SK-N-SH (cell line): ENCODE measurements at regions not wholly inside any gene's neighbourhood (a gene's known extent, or its start where the extent isn't known, plus 50 kb on each side); places are given as distances from the start of the nearest gene placed in this dataset.
A peak's percentile ranks its signal among the peaks of the same experiment; 100 is the strongest.

ENCODE experiments used
- CTCF ChIA-PET: fragments of 300-600, 350-600 bp; formaldehyde crosslinking; extraction: SDS; loops from one replicate; lab custom pipeline; 2021; lab: Yijun Ruan, JAX
- POLR2A ChIA-PET: fragments of 350-600 bp; sonication (Branson Sonifier 250); formaldehyde crosslinking; extraction: SDS; loops from one replicate; lab custom pipeline; 2020; ENCODE audit warnings: antibody characterized with exemption, inconsistent platforms; lab: Yijun Ruan, JAX
- DNase-seq: peaks from one replicate; pipeline ENCODE4 v3.0.0; 2012
- H2AFZ ChIP-seq: fragments of 200-600 bp; sonication (generic); 2 replicates; pipeline ENCODE4 v1.8.1; 2016; ENCODE audit warnings: antibody characterized with exemption, mild to moderate bottlenecking, low read depth
- H3F3A ChIP-seq: fragments of 200-600 bp; sonication (generic); replicated peaks from 2 replicates; pipeline ENCODE3; 2016; ENCODE audit warnings: antibody characterized with exemption, mild to moderate bottlenecking; ENCODE audit not compliant: insufficient read depth
- H3K27ac ChIP-seq, 2 experiments: fragments of 200-500 bp in 1 of 2; fragments of 200-600 bp in 1 of 2; sonication (Bioruptor generic) in 1 of 2; sonication (generic), shearing (Covaris generic) in 1 of 2; 2 replicates each; pipeline versions ENCODE4 v1.5.1 to v1.6.1; 2014 to 2016; ENCODE audit warnings: low read depth in 2 of 2, inconsistent platforms in 1 of 2, low read length in 1 of 2, mild to moderate bottlenecking in 1 of 2, mixed read lengths in 1 of 2
- H3K27me3 ChIP-seq: fragments of 200-600 bp; sonication (generic), shearing (Covaris generic); 2 replicates; pipeline ENCODE4 v1.6.1; 2016; ENCODE audit warnings: mixed run types; ENCODE audit not compliant: insufficient read depth
- H3K36me3 ChIP-seq, 2 experiments: fragments of 200-500 bp in 1 of 2; fragments of 200-600 bp in 1 of 2; sonication (Bioruptor generic) in 1 of 2; sonication (generic) in 1 of 2; replicated peaks in 1 of 2; 2 replicates each; pipeline versions ENCODE3 to v1.5.1; 2014 to 2016; ENCODE audit warnings: low read length in 1 of 2, mild to moderate bottlenecking in 1 of 2; ENCODE audit not compliant: insufficient read depth in 2 of 2, control insufficient read depth in 1 of 2
- H3K4me1 ChIP-seq, 2 experiments: fragments of 200-500 bp in 1 of 2; fragments of 200-600 bp in 1 of 2; sonication (Bioruptor generic) in 1 of 2; sonication (generic), shearing (Covaris generic) in 1 of 2; 2 replicates each; pipeline versions ENCODE4 v1.5.1 to v1.6.1; 2014 to 2016; ENCODE audit warnings: low read depth in 1 of 2, low read length in 1 of 2, mixed run types in 1 of 2; ENCODE audit not compliant: insufficient read depth in 2 of 2, control insufficient read depth in 1 of 2
- H3K4me2 ChIP-seq: fragments of 200-600 bp; sonication (generic), shearing (Covaris generic); 2 replicates; pipeline ENCODE4 v1.6.1; 2017; ENCODE audit warnings: mixed run types
- H3K4me3 ChIP-seq, 2 experiments: fragments of 200-500 bp in 1 of 2; fragments of 200-600 bp in 1 of 2; sonication (Bioruptor generic) in 1 of 2; sonication (generic), shearing (Covaris generic) in 1 of 2; 2 replicates each; pipeline versions ENCODE4 v1.5.1 to v1.8.1; 2014 to 2016; ENCODE audit warnings: low read depth in 2 of 2, inconsistent platforms in 1 of 2, low read length in 1 of 2, mild to moderate bottlenecking in 1 of 2, mixed read lengths in 1 of 2, moderate library complexity in 1 of 2
- H3K79me2 ChIP-seq: fragments of 200-600 bp; sonication (generic); 2 replicates; pipeline ENCODE4 v1.8.1; 2017; ENCODE audit warnings: mild to moderate bottlenecking; ENCODE audit not compliant: insufficient read depth
- H3K9ac ChIP-seq: fragments of 200-600 bp; sonication (generic); 2 replicates; pipeline ENCODE4 v1.6.1; 2017; ENCODE audit warnings: mixed run types
- H3K9me2 ChIP-seq: fragments of 200-600 bp; sonication (generic); 2 replicates; pipeline ENCODE4 v1.6.1; 2017; ENCODE audit warnings: mixed run types
- H3K9me3 ChIP-seq: fragments of 200-600 bp; sonication (generic); 2 replicates; pipeline ENCODE4 v1.6.1; 2017; ENCODE audit warnings: mixed run types, mild to moderate bottlenecking, moderate library complexity
- H4K20me1 ChIP-seq: fragments of 200-600 bp; sonication (generic); 2 replicates; pipeline ENCODE4 v1.6.1; 2017; ENCODE audit warnings: mild to moderate bottlenecking, mixed run types; ENCODE audit not compliant: insufficient read depth
- CHD2 ChIP-seq: fragments of 150-350 bp; IDR thresholded peaks from 2 replicates; pipeline ENCODE4 v1.6.1; 2018; ENCODE audit warnings: low read length; ENCODE audit not compliant: partially characterized antibody
- EP300 ChIP-seq, 2 experiments: IDR thresholded peaks; 2 replicates each; pipeline versions ENCODE4 v1.4.0 to v1.6.1; 2012; ENCODE audit warnings: borderline replicate concordance in 1 of 2, low read depth in 1 of 2, low read length in 1 of 2
- FOXJ3 ChIP-seq: sonication (generic); formaldehyde crosslinking; IDR thresholded peaks from 2 replicates; pipeline ENCODE4 v1.5.1; 2020; ENCODE audit warnings: mild to moderate bottlenecking, missing genetic modification reagents
- GABPA ChIP-seq: IDR thresholded peaks from 2 replicates; pipeline ENCODE4 v1.4.0; 2012; ENCODE audit warnings: low read depth, mild to moderate bottlenecking
- JUND ChIP-seq: IDR thresholded peaks from 2 replicates; pipeline ENCODE4 v1.4.0; 2012
- NFIC ChIP-seq: IDR thresholded peaks from 2 replicates; pipeline ENCODE4 v1.4.0; 2012; ENCODE audit warnings: borderline replicate concordance
- POLR2AphosphoS5 ChIP-seq: IDR thresholded peaks from 2 replicates; pipeline ENCODE4 v1.6.1; 2012; ENCODE audit warnings: low read depth, low read length
- RCOR1 ChIP-seq: fragments of 150-350 bp; IDR thresholded peaks from 2 replicates; pipeline ENCODE4 v1.6.1; 2017; ENCODE audit warnings: antibody characterized with exemption, low read length
- RFX5 ChIP-seq: IDR thresholded peaks from 2 replicates; pipeline ENCODE4 v1.6.1; 2012; ENCODE audit warnings: mild to moderate bottlenecking, improper control_type of control experiment, low read length
- SIN3A ChIP-seq: IDR thresholded peaks from 2 replicates; pipeline ENCODE4 v1.6.1; 2012; ENCODE audit warnings: low read depth, mild to moderate bottlenecking, low read length, moderate library complexity, borderline replicate concordance
- TAF1 ChIP-seq: IDR thresholded peaks from 2 replicates; pipeline ENCODE4 v1.6.1; 2012; ENCODE audit warnings: low read depth, mild to moderate bottlenecking, low read length, moderate library complexity, borderline replicate concordance
- TCF12 ChIP-seq: IDR thresholded peaks from 2 replicates; pipeline ENCODE4 v1.4.0; 2012
- WGBS: methylation state at CpG from one replicate; pipeline ENCODE4 v1.1.6; 2017; ENCODE audit warnings: low lambda C conversion rate; 5-methylcytosine and 5-hydroxymethylcytosine counted together
- TF ChIP-seq, protein P1 (sequence below): fragments of 150-350 bp; IDR thresholded peaks from 2 replicates; pipeline ENCODE4 v1.6.1; 2016; ENCODE audit warnings: mild to moderate bottlenecking, low read depth, low read length
- TF ChIP-seq, protein P2 (sequence below): IDR thresholded peaks from 2 replicates; pipeline ENCODE4 v1.4.0; 2012; ENCODE audit warnings: low read depth, borderline replicate concordance
- TF ChIP-seq, protein P3 (sequence below): IDR thresholded peaks from 2 replicates; pipeline ENCODE4 v1.6.1; 2012; ENCODE audit warnings: mild to moderate bottlenecking, low read depth, low read length, moderate library complexity

DNA sequence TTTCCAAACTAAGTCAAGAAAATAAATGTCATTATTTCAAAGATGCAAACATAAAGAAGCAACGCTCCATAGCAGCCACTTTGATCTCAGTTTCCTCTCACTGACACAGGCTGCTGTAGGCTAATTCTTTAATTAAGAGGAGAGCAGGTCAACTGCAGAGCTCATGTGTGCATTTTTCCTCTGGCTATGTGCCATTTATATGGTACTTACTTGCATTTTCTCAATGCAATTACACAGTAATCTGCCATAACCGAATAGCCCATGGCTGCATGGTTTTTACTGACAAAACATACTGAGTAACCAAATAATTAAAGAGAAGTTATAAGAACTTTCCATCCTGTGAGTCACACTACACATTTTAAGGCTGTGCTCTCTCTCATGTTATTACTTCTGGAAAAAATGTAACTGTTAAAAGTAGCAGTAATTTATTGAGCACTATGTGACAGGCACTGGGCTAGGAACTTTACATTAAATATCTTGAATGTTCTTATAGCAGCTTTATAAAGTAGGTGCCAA lies 122.0 kb downstream of the ELAPOR2 start:
- no peaks in the 10 kb centered on the region for H3K27me3 ChIP-seq
- no peak for DNase-seq
- no peak overlapping the region for H3K9ac ChIP-seq
- H3K36me3 ChIP-seq = peaks cover 19 to 54% of the 10 kb centered on the region in 2 experiments
- H3K27ac ChIP-seq = peak overlapping the region in 1 of 2 experiments; percentile 11; a peak in 1 of 4 replicates
- H3K9me3 ChIP-seq = no peaks in the 10 kb centered on the region
- no peak overlapping the region for H3K4me2 ChIP-seq
- H3K4me1 ChIP-seq = peaks cover 3 to 11% of the 10 kb centered on the region in 2 experiments; a peak in 3 of 4 replicates
- ChIA-PET POLR2A (no interaction called here), CTCF (interaction anchor here (0.9 to 11.8 kb wide), 7 partner anchors 11 to 213 kb away, joined by 3 to 133 read pairs (median 3); partner anchors contain the start of genes DMTF1 and ELAPOR2)
- H3K79me2 ChIP-seq = no peaks in the 10 kb centered on the region
- 57% methylated on average over 2 of the region's 2 CpGs for WGBS
- H4K20me1 ChIP-seq = no peaks in the 10 kb centered on the region
- H3F3A ChIP-seq = peaks cover 7% of the 10 kb centered on the region
- no peak overlapping the region for H3K4me3 ChIP-seq
- H2AFZ ChIP-seq = no peak overlapping the region
- TF ChIP-seq TAF1 (no peak), RCOR1 (peak; percentile 47; the same call in 1 of the 2 replicates), CHD2 (peak; percentile 12), SIN3A (no peak), GABPA (no peak)
- H3K9me2 ChIP-seq = no peaks in the 10 kb centered on the region

DNA sequence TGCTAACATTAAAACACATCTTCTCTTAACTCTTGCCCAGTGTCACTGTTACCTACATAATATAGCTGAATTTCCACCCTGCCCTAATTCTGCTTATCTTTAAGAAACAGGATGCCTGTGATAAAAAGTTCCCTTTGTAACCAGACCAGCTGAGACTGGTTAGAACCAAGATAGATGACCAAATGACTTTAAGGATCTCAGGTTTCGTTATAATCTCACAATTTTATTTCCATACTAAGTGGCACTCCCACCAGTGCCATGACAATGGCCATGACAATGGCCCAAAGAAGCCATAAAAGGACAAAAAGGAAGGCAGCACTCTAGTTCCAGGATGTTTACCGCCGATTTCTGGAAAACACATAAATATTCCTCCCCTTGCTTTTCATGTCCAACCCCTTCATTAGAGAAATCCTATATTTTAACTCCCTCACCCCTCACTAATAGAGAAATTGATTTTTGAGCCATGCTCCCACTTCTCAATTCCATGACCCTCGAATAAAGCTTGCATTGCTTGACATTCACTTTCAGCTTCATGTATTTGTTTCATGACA lies 126.1 kb downstream of the ELAPOR2 start:
- H3K27ac ChIP-seq = no peak overlapping the region
- ChIA-PET CTCF (interaction anchor here (0.7 to 14.9 kb wide), 8 partner anchors 12 to 218 kb away, joined by 3 to 295 read pairs (median 4); partner anchors contain the start of gene DMTF1), POLR2A (no interaction called here)
- H3K4me1 ChIP-seq = peaks cover 11 to 12% of the 10 kb centered on the region in 2 experiments; a peak in 3 of 4 replicates
- no peaks in the 10 kb centered on the region for H3K9me2 ChIP-seq
- H3F3A ChIP-seq = peaks cover 20% of the 10 kb centered on the region
- TF ChIP-seq, protein P1, sequence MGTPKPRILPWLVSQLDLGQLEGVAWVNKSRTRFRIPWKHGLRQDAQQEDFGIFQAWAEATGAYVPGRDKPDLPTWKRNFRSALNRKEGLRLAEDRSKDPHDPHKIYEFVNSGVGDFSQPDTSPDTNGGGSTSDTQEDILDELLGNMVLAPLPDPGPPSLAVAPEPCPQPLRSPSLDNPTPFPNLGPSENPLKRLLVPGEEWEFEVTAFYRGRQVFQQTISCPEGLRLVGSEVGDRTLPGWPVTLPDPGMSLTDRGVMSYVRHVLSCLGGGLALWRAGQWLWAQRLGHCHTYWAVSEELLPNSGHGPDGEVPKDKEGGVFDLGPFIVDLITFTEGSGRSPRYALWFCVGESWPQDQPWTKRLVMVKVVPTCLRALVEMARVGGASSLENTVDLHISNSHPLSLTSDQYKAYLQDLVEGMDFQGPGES = no peak
- 92% methylated on average over 4 of the region's 4 CpGs for WGBS
- no peaks in the 10 kb centered on the region for H3K9me3 ChIP-seq
- no peak overlapping the region for H3K4me3 ChIP-seq
- peaks cover 23 to 45% of the 10 kb centered on the region in 2 experiments for H3K36me3 ChIP-seq
- H3K4me2 ChIP-seq = no peak overlapping the region
- no peak overlapping the region for H3K9ac ChIP-seq
- no peak for DNase-seq
- H3K79me2 ChIP-seq = no peaks in the 10 kb centered on the region
- no peak overlapping the region for H2AFZ ChIP-seq
- no peaks in the 10 kb centered on the region for H3K27me3 ChIP-seq
- no peaks in the 10 kb centered on the region for H4K20me1 ChIP-seq

DNA sequence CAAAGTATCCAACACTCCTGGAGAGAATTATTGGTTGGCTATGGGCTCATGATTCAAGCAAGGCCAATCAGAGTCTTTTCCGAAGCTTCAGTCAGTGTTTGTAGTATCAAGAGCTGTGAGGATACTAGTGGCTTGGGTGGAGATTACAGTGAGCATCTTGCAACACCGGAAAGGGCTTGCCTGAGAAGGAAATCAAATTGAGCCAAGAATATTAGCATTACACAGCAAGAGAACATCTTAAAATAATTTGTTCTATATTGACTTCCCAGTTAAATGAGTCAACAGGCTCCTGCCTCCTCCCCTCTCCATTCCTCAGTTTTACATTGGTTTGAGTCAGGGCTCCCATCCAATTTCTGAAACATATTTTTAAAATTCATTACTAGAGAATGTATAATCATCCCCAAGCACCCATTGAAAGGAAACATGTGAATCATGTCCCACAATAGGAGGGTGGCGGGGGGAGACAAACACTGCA lies 127.4 kb downstream of the ELAPOR2 start:
- Histone ChIP-seq H3K9me2 (no peaks in the 10 kb centered on the region), H3K4me2 (peak overlapping the region; percentile 49), H3K9me3 (no peaks in the 10 kb centered on the region), H3K27me3 (no peaks in the 10 kb centered on the region), H3F3A (peaks cover 24% of the 10 kb centered on the region), H3K27ac (peak overlapping the region; percentile 60 to 77), H3K79me2 (no peaks in the 10 kb centered on the region), H2AFZ (peak overlapping the region; percentile 31; the same call in 1 of the 2 replicates), H3K4me3 (no peak overlapping the region), H3K9ac (peak overlapping the region; percentile 16; the same call in 1 of the 2 replicates), H4K20me1 (no peaks in the 10 kb centered on the region), H3K36me3 (peaks cover 11 to 38% of the 10 kb centered on the region in 2 experiments), H3K4me1 (peaks cover 4 to 12% of the 10 kb centered on the region in 2 experiments; a peak in 3 of 4 replicates)
- 36% methylated on average over 3 of the region's 3 CpGs for WGBS
- ChIA-PET CTCF (interaction anchor here (1.4 to 14.9 kb wide), 5 partner anchors 9 to 219 kb away, joined by 3 to 295 read pairs (median 5); partner anchors contain the start of gene DMTF1), POLR2A (no interaction called here)
- no peak for DNase-seq
- TF ChIP-seq RFX5 = no peak
- TF ChIP-seq, protein P2, sequence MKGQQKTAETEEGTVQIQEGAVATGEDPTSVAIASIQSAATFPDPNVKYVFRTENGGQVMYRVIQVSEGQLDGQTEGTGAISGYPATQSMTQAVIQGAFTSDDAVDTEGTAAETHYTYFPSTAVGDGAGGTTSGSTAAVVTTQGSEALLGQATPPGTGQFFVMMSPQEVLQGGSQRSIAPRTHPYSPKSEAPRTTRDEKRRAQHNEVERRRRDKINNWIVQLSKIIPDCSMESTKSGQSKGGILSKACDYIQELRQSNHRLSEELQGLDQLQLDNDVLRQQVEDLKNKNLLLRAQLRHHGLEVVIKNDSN = peak; percentile 58; the same call in 1 of the 2 replicates
- no peak for TF ChIP-seq TAF1
- TF ChIP-seq FOXJ3 (CRISPR knock-in tag) = no peak
- TF ChIP-seq, protein P3, sequence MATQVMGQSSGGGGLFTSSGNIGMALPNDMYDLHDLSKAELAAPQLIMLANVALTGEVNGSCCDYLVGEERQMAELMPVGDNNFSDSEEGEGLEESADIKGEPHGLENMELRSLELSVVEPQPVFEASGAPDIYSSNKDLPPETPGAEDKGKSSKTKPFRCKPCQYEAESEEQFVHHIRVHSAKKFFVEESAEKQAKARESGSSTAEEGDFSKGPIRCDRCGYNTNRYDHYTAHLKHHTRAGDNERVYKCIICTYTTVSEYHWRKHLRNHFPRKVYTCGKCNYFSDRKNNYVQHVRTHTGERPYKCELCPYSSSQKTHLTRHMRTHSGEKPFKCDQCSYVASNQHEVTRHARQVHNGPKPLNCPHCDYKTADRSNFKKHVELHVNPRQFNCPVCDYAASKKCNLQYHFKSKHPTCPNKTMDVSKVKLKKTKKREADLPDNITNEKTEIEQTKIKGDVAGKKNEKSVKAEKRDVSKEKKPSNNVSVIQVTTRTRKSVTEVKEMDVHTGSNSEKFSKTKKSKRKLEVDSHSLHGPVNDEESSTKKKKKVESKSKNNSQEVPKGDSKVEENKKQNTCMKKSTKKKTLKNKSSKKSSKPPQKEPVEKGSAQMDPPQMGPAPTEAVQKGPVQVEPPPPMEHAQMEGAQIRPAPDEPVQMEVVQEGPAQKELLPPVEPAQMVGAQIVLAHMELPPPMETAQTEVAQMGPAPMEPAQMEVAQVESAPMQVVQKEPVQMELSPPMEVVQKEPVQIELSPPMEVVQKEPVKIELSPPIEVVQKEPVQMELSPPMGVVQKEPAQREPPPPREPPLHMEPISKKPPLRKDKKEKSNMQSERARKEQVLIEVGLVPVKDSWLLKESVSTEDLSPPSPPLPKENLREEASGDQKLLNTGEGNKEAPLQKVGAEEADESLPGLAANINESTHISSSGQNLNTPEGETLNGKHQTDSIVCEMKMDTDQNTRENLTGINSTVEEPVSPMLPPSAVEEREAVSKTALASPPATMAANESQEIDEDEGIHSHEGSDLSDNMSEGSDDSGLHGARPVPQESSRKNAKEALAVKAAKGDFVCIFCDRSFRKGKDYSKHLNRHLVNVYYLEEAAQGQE = no peak
- peak; percentile 78 for TF ChIP-seq NFIC
- TF ChIP-seq EP300 (IDR thresholded peaks at IDR 0.05; ENCODE audit: borderline replicate concordance in 1 of 2, low read depth in 1 of 2, low read length in 1 of 2) = peak in 1 of 2 experiments; percentile 33; a peak in 1 of 4 replicates
- TF ChIP-seq TCF12 = peak; percentile 83
- peak; percentile 33; the same call in 1 of the 2 replicates for TF ChIP-seq POLR2AphosphoS5
- TF ChIP-seq JUND = peak; percentile 44; the same call in 1 of the 2 replicates
